Keratinocyte (primary cell): ENCODE measurements at regions not wholly inside any gene's neighbourhood (a gene's known extent, or its start where the extent isn't known, plus 50 kb on each side); places are given as distances from the start of the nearest gene placed in this dataset.

Source experiments
- DNase-seq: peaks from one replicate; pipeline ENCODE4 v3.0.0-alpha.2; 2011; ENCODE audit warnings: low read depth, missing footprints, low spot score
- FAIRE-seq: peaks from 2 replicates; lab custom pipeline; 2011; peaks lifted over from hg19 to GRCh38; lab: Jason Lieb, UNC
- H2AFZ ChIP-seq: 2 replicates; pipeline ENCODE4 v1.6.0; 2012; ENCODE audit warnings: low read length, control low read depth, inconsistent platforms; ENCODE audit not compliant: control insufficient read depth
- H3K27ac ChIP-seq: 2 replicates; pipeline ENCODE4 v1.5.1; 2011; ENCODE audit warnings: low read length; ENCODE audit not compliant: control insufficient read depth, insufficient read depth
- H3K27me3 ChIP-seq: 3 replicates; pipeline ENCODE4 v1.6.0; 2011; ENCODE audit warnings: low read length; ENCODE audit not compliant: control insufficient read depth, insufficient read depth; ENCODE audit errors: extremely low read depth
- H3K36me3 ChIP-seq, 2 experiments: 2 replicates in 1 of 2; 3 replicates in 1 of 2; pipeline ENCODE4 v1.5.1; 2011; ENCODE audit warnings: low read length in 2 of 2, mild to moderate bottlenecking in 1 of 2; ENCODE audit not compliant: control insufficient read depth in 2 of 2, insufficient read depth in 2 of 2; ENCODE audit errors: extremely low read depth in 1 of 2
- H3K4me1 ChIP-seq: 3 replicates; pipeline ENCODE4 v1.5.1; 2011; ENCODE audit warnings: low read length; ENCODE audit not compliant: control insufficient read depth, insufficient read depth; ENCODE audit errors: extremely low read depth
- H3K4me2 ChIP-seq: 3 replicates; pipeline ENCODE4 v1.6.0; 2011; ENCODE audit warnings: low read depth, low read length; ENCODE audit not compliant: control insufficient read depth, insufficient read depth; ENCODE audit errors: extremely low read depth
- H3K4me3 ChIP-seq, 3 experiments: fragments of 200-600 bp in 1 of 3; sonication (generic) in 1 of 3; 2 replicates in 2 of 3; 3 replicates in 1 of 3; pipeline ENCODE4 v1.5.1; 2011 to 2016; ENCODE audit warnings: low read length in 3 of 3, mild to moderate bottlenecking in 3 of 3, control low read depth in 2 of 3, inconsistent platforms in 1 of 3, low read depth in 1 of 3, mixed read lengths in 1 of 3, mixed run types in 1 of 3, moderate library complexity in 1 of 3; ENCODE audit not compliant: control insufficient read depth in 2 of 3, insufficient read depth in 2 of 3; ENCODE audit errors: extremely low read depth in 1 of 3
- H3K79me2 ChIP-seq: 2 replicates; pipeline ENCODE4 v1.6.0; 2012; ENCODE audit warnings: low read length; ENCODE audit not compliant: control insufficient read depth, insufficient read depth
- H3K9ac ChIP-seq: 3 replicates; pipeline ENCODE4 v1.6.0; 2011; ENCODE audit warnings: low read length; ENCODE audit not compliant: control insufficient read depth, insufficient read depth; ENCODE audit errors: extremely low read depth
- H3K9me1 ChIP-seq: 3 replicates; pipeline ENCODE4 v1.6.0; 2011; ENCODE audit warnings: low read length; ENCODE audit not compliant: control insufficient read depth, insufficient read depth; ENCODE audit errors: extremely low read depth
- H3K9me3 ChIP-seq: 2 replicates; pipeline ENCODE4 v1.5.1; 2012; ENCODE audit warnings: low read depth, low read length; ENCODE audit not compliant: control insufficient read depth
- H4K20me1 ChIP-seq: 3 replicates; pipeline ENCODE4 v1.6.0; 2011; ENCODE audit warnings: low read length; ENCODE audit not compliant: control insufficient read depth, insufficient read depth; ENCODE audit errors: extremely low read depth
- EZH2 ChIP-seq: IDR thresholded peaks from one replicate; pipeline ENCODE4 v1.6.1; 2012; ENCODE audit warnings: inconsistent platforms, mild to moderate bottlenecking, low read length, moderate library complexity
- dilution Hi-C: fragments of 300-500 bp; cut with MboI; formaldehyde crosslinking; loops from one replicate; pipeline ENCODE4 v1.7.0; 2020; ENCODE audit warnings: low sequenced_read_pairs; ENCODE audit not compliant: extremely low pct_ligation_motif_present
- TF ChIP-seq, protein P1 (sequence below), 3 experiments: IDR thresholded peaks in 1 of 3; conservative IDR thresholded peaks in 1 of 3; optimal IDR thresholded peaks in 1 of 3; 2 replicates in 2 of 3; 3 replicates in 1 of 3; pipeline versions ENCODE3 to v1.5.1; 2011; ENCODE audit warnings: low read length in 3 of 3, mild to moderate bottlenecking in 3 of 3, moderate library complexity in 2 of 3, control low read depth in 1 of 3, inconsistent platforms in 1 of 3; ENCODE audit not compliant: insufficient read depth in 2 of 3; ENCODE audit errors: extremely low read depth in 1 of 3

GRCh38 chr22:47423861-47424820 lies 661.7 kb downstream of the TBC1D22A start:
- Histone ChIP-seq H3K4me2 (no peak overlapping the region), H3K9me1 (no peaks in the 10 kb centered on the region), H3K4me3 (no peak overlapping the region), H3K79me2 (no peaks in the 10 kb centered on the region), H4K20me1 (no peaks in the 10 kb centered on the region), H3K9me3 (peaks cover 3% of the 10 kb centered on the region), H2AFZ (no peak overlapping the region), H3K9ac (no peak overlapping the region), H3K27me3 (no peaks in the 10 kb centered on the region), H3K36me3 (no peaks in the 10 kb centered on the region), H3K27ac (no peak overlapping the region), H3K4me1 (no peaks in the 10 kb centered on the region)
- FAIRE-seq (no peak), DNase-seq (no peak)
- TF ChIP-seq EZH2: no peak
- TF ChIP-seq, protein P1, sequence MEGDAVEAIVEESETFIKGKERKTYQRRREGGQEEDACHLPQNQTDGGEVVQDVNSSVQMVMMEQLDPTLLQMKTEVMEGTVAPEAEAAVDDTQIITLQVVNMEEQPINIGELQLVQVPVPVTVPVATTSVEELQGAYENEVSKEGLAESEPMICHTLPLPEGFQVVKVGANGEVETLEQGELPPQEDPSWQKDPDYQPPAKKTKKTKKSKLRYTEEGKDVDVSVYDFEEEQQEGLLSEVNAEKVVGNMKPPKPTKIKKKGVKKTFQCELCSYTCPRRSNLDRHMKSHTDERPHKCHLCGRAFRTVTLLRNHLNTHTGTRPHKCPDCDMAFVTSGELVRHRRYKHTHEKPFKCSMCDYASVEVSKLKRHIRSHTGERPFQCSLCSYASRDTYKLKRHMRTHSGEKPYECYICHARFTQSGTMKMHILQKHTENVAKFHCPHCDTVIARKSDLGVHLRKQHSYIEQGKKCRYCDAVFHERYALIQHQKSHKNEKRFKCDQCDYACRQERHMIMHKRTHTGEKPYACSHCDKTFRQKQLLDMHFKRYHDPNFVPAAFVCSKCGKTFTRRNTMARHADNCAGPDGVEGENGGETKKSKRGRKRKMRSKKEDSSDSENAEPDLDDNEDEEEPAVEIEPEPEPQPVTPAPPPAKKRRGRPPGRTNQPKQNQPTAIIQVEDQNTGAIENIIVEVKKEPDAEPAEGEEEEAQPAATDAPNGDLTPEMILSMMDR (optimal IDR thresholded peaks at IDR 0.05 in 1 of 3, IDR thresholded peaks at IDR 0.05 in 1 of 3, conservative IDR thresholded peaks at IDR 0.05 in 1 of 3; ENCODE audit: extremely low read depth in 1 of 3, insufficient read depth in 2 of 3, low read length in 3 of 3): no peak
- dilution Hi-C loops: no loop called here

- Histone ChIP-seq H2AFZ (no peak overlapping the region), H3K4me3 (no peak overlapping the region), H3K27ac (no peak overlapping the region), H3K27me3 (no peaks in the 10 kb centered on the region), H3K9ac (no peak overlapping the region), H3K4me2 (no peak overlapping the region), H3K9me3 (peaks cover 3% of the 10 kb centered on the region), H3K4me1 (no peaks in the 10 kb centered on the region), H4K20me1 (no peaks in the 10 kb centered on the region), H3K36me3 (no peaks in the 10 kb centered on the region), H3K79me2 (no peaks in the 10 kb centered on the region), H3K9me1 (no peaks in the 10 kb centered on the region)
- FAIRE-seq: no peak
- TF ChIP-seq, protein P1 (optimal IDR thresholded peaks at IDR 0.05 in 1 of 3, IDR thresholded peaks at IDR 0.05 in 1 of 3, conservative IDR thresholded peaks at IDR 0.05 in 1 of 3; ENCODE audit: extremely low read depth in 1 of 3, insufficient read depth in 2 of 3, low read length in 3 of 3): no peak
- no peak for TF ChIP-seq EZH2
- dilution Hi-C loops: no loop called here
- DNase-seq: no peak
These were observed 660.8 kb downstream of the TBC1D22A start for GRCh38 chr22:47423266-47423665.
